ENCODE measurements at regions not wholly inside any gene's neighbourhood (a gene's known extent, or its start where the extent isn't known, plus 50 kb on each side); places are given as distances from the start of the nearest gene placed in this dataset.

GRCh38 chr2:150051004-150051403 lies 436.5 kb downstream of the RND3 start:
- no peaks in the 10 kb centered on the region for H4K20me1 ChIP-seq (ENCODE audit: insufficient read depth)
- H3K4me2 ChIP-seq: no peak overlapping the region
- no peaks in the 10 kb centered on the region for H3K27me3 ChIP-seq (ENCODE audit: insufficient read depth)
- no peaks in the 10 kb centered on the region for H3K79me2 ChIP-seq (ENCODE audit: insufficient read depth)
- no peak overlapping the region for H3K4me3 ChIP-seq (ENCODE audit: low read depth in 2 of 2, low read length in 1 of 2)
- ChIA-PET POLR2A (no interaction called here), CTCF (no interaction called here)
- TF ChIP-seq CTCF (IDR thresholded peaks at IDR 0.05) (no peak), POLR2AphosphoS5 (IDR thresholded peaks at IDR 0.05; ENCODE audit: low read depth, low read length) (no peak)
- no peak overlapping the region for H3K9ac ChIP-seq
- no peaks in the 10 kb centered on the region for H3K36me3 ChIP-seq (replicated peaks in 1 of 2; ENCODE audit: control insufficient read depth in 1 of 2, insufficient read depth in 2 of 2, low read length in 1 of 2)
- no peaks in the 10 kb centered on the region for H3K9me3 ChIP-seq
- H2AFZ ChIP-seq (ENCODE audit: low read depth): no peak overlapping the region
- H3K27ac ChIP-seq (ENCODE audit: low read depth in 2 of 2, low read length in 1 of 2): no peak overlapping the region
- H3F3A ChIP-seq (replicated peaks; ENCODE audit: insufficient read depth): no peaks in the 10 kb centered on the region
- no peak for DNase-seq
- H3K4me1 ChIP-seq (ENCODE audit: control insufficient read depth in 1 of 2, insufficient read depth in 2 of 2, low read depth in 1 of 2, low read length in 1 of 2): no peaks in the 10 kb centered on the region; a peak in 1 of 4 replicates
- no peaks in the 10 kb centered on the region for H3K9me2 ChIP-seq

- no peaks in the 10 kb centered on the region for H3K79me2 ChIP-seq (ENCODE audit: insufficient read depth)
- no peak overlapping the region for H3K9ac ChIP-seq
- POLR2A ChIA-PET: no interaction called here
- H3K36me3 ChIP-seq (replicated peaks in 1 of 2; ENCODE audit: control insufficient read depth in 1 of 2, insufficient read depth in 2 of 2, low read length in 1 of 2): no peaks in the 10 kb centered on the region
- H4K20me1 ChIP-seq (ENCODE audit: insufficient read depth): no peaks in the 10 kb centered on the region
- no peaks in the 10 kb centered on the region for H3F3A ChIP-seq (replicated peaks; ENCODE audit: insufficient read depth)
- no peaks in the 10 kb centered on the region; a peak in 1 of 4 replicates for H3K4me1 ChIP-seq (ENCODE audit: control insufficient read depth in 1 of 2, insufficient read depth in 2 of 2, low read depth in 1 of 2, low read length in 1 of 2)
- no peaks in the 10 kb centered on the region for H3K27me3 ChIP-seq (ENCODE audit: insufficient read depth)
- DNase-seq: no peak
- H3K4me3 ChIP-seq (ENCODE audit: low read depth in 2 of 2, low read length in 1 of 2): no peak overlapping the region
- no peaks in the 10 kb centered on the region for H3K9me2 ChIP-seq
- H3K9me3 ChIP-seq: no peaks in the 10 kb centered on the region
- no peak overlapping the region for H3K4me2 ChIP-seq
- WGBS (ENCODE audit: low lambda C conversion rate): 94% methylated on average over 5 of the region's 5 CpGs
- no peak overlapping the region for H3K27ac ChIP-seq (ENCODE audit: low read depth in 2 of 2, low read length in 1 of 2)
- TF ChIP-seq FOSL2 (IDR thresholded peaks at IDR 0.05; ENCODE audit: borderline replicate concordance, low read depth) (no peak), FOXJ3 (CRISPR knock-in tag; IDR thresholded peaks at IDR 0.05) (no peak), CHD2 (IDR thresholded peaks at IDR 0.05; ENCODE audit: low read length, partially characterized antibody) (no peak), RAD21 (IDR thresholded peaks at IDR 0.05; ENCODE audit: low read length) (no peak), YY1 (IDR thresholded peaks at IDR 0.05; ENCODE audit: low read depth) (no peak), PBX3 (IDR thresholded peaks at IDR 0.05) (no peak), SMC3 (IDR thresholded peaks at IDR 0.05; ENCODE audit: low read depth, low read length) (no peak), FOXM1 (IDR thresholded peaks at IDR 0.05; ENCODE audit: low read depth) (no peak), REST (IDR thresholded peaks at IDR 0.05; ENCODE audit: low read depth, low read length) (no peak), ELF1 (IDR thresholded peaks at IDR 0.05) (no peak), GABPA (IDR thresholded peaks at IDR 0.05; ENCODE audit: low read depth) (no peak), TAF1 (IDR thresholded peaks at IDR 0.05; ENCODE audit: borderline replicate concordance, low read depth, low read length) (no peak)
- CTCF ChIA-PET: no interaction called here
- H2AFZ ChIP-seq (ENCODE audit: low read depth): no peak overlapping the region
Observed at GRCh38 chr2:150050036-150050435, 437.4 kb downstream of the RND3 start.
